NB4 (cell line): ENCODE measurements at regions not wholly inside any gene's neighbourhood (a gene's known extent, or its start where the extent isn't known, plus 50 kb on each side); places are given as distances from the start of the nearest gene placed in this dataset.

Experiments used
- DNase-seq: peaks from one replicate; pipeline ENCODE4 v3.0.0; 2010; ENCODE audit warnings: low read depth
- H3K4me3 ChIP-seq: one replicate; pipeline ENCODE4 v1.5.1; 2011; ENCODE audit warnings: mild to moderate bottlenecking, low read depth, low read length, moderate library complexity
- CTCF ChIP-seq: IDR thresholded peaks from one replicate; pipeline ENCODE4 v1.5.1; 2012; ENCODE audit warnings: low read depth, low read length
- MYC ChIP-seq: IDR thresholded peaks from 2 replicates; pipeline ENCODE4 v1.6.1; 2011; ENCODE audit warnings: low read depth, low read length
- POLR2A ChIP-seq: IDR thresholded peaks from 2 replicates; pipeline ENCODE4 v1.6.1; 2011; ENCODE audit warnings: mild to moderate bottlenecking; ENCODE audit not compliant: insufficient read length; ENCODE audit errors: extremely low read depth
- TF ChIP-seq, protein P1 (sequence below): IDR thresholded peaks from 2 replicates; pipeline ENCODE4 v1.6.1; 2011; ENCODE audit warnings: low read depth, low read length

DNA sequence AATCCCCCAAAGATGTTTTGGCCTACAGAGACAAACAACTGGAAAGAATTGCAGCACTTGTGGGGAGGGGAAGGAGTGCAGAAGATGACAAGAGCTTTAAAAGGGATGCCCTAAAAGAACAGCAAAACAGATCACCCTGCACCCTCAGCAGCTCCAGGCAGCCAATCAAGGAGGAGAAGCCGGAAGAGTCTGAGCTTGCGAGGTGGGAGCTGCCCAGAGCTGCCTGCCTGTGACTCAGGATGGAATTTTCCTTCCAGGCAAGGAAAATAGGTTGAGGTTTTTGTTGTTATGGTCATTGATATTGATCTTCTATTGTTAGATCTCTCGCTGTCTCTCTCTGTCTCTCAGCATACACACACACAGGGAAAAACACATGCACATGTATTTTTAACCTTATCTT, 70.3 kb upstream of the MAP1B start:
- DNase-seq, result no peak
- no peak for TF ChIP-seq MYC
- H3K4me3 ChIP-seq, result no peak overlapping the region

GRCh38 chr5:72040513-72040912, 66.8 kb upstream of the MAP1B start:
- DNase-seq, result no peak
- no peak overlapping the region for H3K4me3 ChIP-seq
- TF ChIP-seq, protein P1, sequence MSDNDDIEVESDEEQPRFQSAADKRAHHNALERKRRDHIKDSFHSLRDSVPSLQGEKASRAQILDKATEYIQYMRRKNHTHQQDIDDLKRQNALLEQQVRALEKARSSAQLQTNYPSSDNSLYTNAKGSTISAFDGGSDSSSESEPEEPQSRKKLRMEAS, result no peak
- TF ChIP-seq CTCF, result no peak
- no peak for TF ChIP-seq MYC
- no peak for TF ChIP-seq POLR2A

GRCh38 chr5:72041654-72042053, 65.6 kb upstream of the MAP1B start:
- no peak for DNase-seq
- no peak for TF ChIP-seq POLR2A
- no peak for TF ChIP-seq CTCF
- TF ChIP-seq, protein P1, result no peak
- no peak for TF ChIP-seq MYC
- H3K4me3 ChIP-seq, result no peak overlapping the region

DNA sequence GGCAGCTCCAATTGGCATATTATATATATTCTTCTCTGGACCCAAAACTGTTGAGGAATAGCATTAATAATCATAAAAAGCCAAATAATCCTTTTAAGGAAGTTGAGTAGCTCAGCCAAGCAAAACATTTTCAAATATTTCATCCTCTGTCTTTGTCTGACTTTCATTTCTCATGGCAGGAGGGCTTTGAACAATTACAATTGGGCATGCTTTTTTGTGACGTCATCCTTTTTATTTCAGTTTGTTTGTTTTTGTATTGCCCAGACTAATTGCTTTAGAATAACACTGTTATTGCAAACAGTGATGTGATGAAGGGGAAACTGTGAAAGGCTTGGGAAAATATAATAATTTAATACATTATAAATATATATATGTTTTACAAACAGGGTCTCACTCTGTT, 65.2 kb upstream of the MAP1B start:
- no peak for DNase-seq
- TF ChIP-seq POLR2A (no peak), CTCF (no peak), MYC (no peak)
- TF ChIP-seq, protein P1, result no peak
- no peak overlapping the region for H3K4me3 ChIP-seq

- TF ChIP-seq MYC (no peak), CTCF (no peak), POLR2A (no peak)
- TF ChIP-seq, protein P1, result no peak
Measured at GRCh38 chr5:72045692-72046091, 61.6 kb upstream of the MAP1B start.

GRCh38 chr5:72046106-72046505, 61.2 kb upstream of the MAP1B start:
- TF ChIP-seq POLR2A (no peak), CTCF (no peak), MYC (no peak)
- TF ChIP-seq, protein P1, result no peak
- DNase-seq, result no peak
- H3K4me3 ChIP-seq, result no peak overlapping the region

More at GRCh38 chr5:72045692-72046091, 61.6 kb upstream of the MAP1B start:
- no peak overlapping the region for H3K4me3 ChIP-seq
- DNase-seq, result no peak
